ENCODE measurements at regions not wholly inside any gene's neighbourhood (a gene's known extent, or its start where the extent isn't known, plus 50 kb on each side); places are given as distances from the start of the nearest gene placed in this dataset.

DNA sequence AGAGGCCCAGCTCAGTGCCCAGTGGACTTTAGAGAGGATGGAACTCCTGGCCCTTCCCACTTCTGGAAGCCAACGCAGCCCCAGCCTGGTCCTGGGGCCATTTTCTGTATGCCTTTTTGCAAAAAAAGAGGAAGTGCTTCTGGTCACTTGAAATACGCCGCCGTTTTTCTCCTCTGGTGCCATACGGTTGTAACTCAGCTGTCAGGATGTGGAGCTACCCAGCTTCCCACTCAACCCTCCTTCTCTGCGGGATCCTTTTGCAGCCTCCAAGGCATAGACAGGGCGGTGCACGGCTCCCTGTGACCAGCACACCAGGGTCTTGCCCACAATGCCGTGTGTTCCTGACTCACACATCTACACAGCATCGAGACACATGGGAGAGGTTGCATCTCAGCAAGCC is 369.6 kb downstream of the TCERG1L start:
- no peak for DNase-seq (ENCODE audit: low spot score)
- Histone ChIP-seq H3K4me1 (ENCODE audit: insufficient read depth, low read length, poor library complexity, severe bottlenecking) (no peaks in the 10 kb centered on the region), H3K36me3 (ENCODE audit: insufficient read depth, low read length, poor library complexity, severe bottlenecking) (no peaks in the 10 kb centered on the region), H3K27me3 (replicated peaks; ENCODE audit: insufficient read depth, low read depth, low read length, poor library complexity) (no peaks in the 10 kb centered on the region), H3K4me3 (ENCODE audit: low read depth, low read length, poor library complexity, severe bottlenecking) (no peak overlapping the region), H3K9me3 (ENCODE audit: low read depth, low read length, poor library complexity, severe bottlenecking) (no peaks in the 10 kb centered on the region), H3K27ac (ENCODE audit: low read depth, low read length, poor library complexity, severe bottlenecking) (no peak overlapping the region)
- TF ChIP-seq CTCF (conservative IDR thresholded peaks at IDR 0.05; ENCODE audit: low read depth, low read length) (no peak), EZH2 (IDR thresholded peaks at IDR 0.05; ENCODE audit: borderline replicate concordance, low read depth, low read length, poor library complexity, severe bottlenecking) (no peak)
- intact Hi-C loops (cut with micrococcal nuclease; ENCODE audit: unreplicated experiment): no loop called here
- POLR2A ChIA-PET (ENCODE audit: low non-redundant PET): no interaction called here
- no TSS peak for BruUV-seq (replicated peaks)
- CTCF ChIA-PET: no interaction called here

DNA sequence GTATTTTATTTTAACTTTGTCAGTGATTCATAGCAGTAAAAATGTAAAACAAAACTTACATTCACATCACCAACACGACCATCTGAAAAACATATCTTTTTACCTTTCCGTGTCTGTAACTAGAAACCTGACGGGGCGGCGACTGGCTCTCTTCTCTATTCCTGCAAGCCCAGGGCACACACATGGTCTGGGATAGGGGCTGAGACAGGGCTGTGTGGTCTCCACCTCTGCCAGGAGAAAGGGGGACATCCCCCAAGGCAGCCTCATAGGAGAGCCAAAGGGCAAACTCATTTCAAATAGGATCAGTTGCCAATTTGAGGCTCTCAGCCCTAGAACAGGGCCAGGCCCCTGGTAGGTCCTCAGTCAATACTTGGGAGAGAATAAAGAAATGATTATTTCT is 359.4 kb downstream of the TCERG1L start:
- no peak for TF ChIP-seq CTCF (conservative IDR thresholded peaks at IDR 0.05; ENCODE audit: low read depth, low read length)
- Histone ChIP-seq H3K9me3 (ENCODE audit: low read depth, low read length, poor library complexity, severe bottlenecking) (no peaks in the 10 kb centered on the region), H3K4me3 (ENCODE audit: low read depth, low read length, poor library complexity, severe bottlenecking) (no peak overlapping the region), H3K36me3 (ENCODE audit: insufficient read depth, low read length, poor library complexity, severe bottlenecking) (no peaks in the 10 kb centered on the region), H3K4me1 (ENCODE audit: insufficient read depth, low read length, poor library complexity, severe bottlenecking) (no peaks in the 10 kb centered on the region), H3K27me3 (replicated peaks; ENCODE audit: insufficient read depth, low read depth, low read length, poor library complexity) (no peaks in the 10 kb centered on the region), H3K27ac (ENCODE audit: low read depth, low read length, poor library complexity, severe bottlenecking) (no peak overlapping the region)
- DNase-seq (ENCODE audit: low spot score): no peak
- intact Hi-C loops (cut with micrococcal nuclease; ENCODE audit: unreplicated experiment): no loop called here
- ChIA-PET POLR2A (ENCODE audit: low non-redundant PET) (no interaction called here), CTCF (no interaction called here)
- no TSS peak for BruUV-seq (replicated peaks)

- H3K4me3 ChIP-seq (ENCODE audit: low read depth, low read length, poor library complexity, severe bottlenecking): no peak overlapping the region
- no peaks in the 10 kb centered on the region for H3K27me3 ChIP-seq (replicated peaks; ENCODE audit: insufficient read depth, low read depth, low read length, poor library complexity)
- no peaks in the 10 kb centered on the region for H3K9me3 ChIP-seq (ENCODE audit: low read depth, low read length, poor library complexity, severe bottlenecking)
- H3K27ac ChIP-seq (ENCODE audit: low read depth, low read length, poor library complexity, severe bottlenecking): no peak overlapping the region
- DNase-seq (ENCODE audit: low spot score): no peak
- ChIA-PET POLR2A (ENCODE audit: low non-redundant PET) (no interaction called here), CTCF (no interaction called here)
- no peaks in the 10 kb centered on the region for H3K4me1 ChIP-seq (ENCODE audit: insufficient read depth, low read length, poor library complexity, severe bottlenecking)
- TF ChIP-seq EZH2 (IDR thresholded peaks at IDR 0.05; ENCODE audit: borderline replicate concordance, low read depth, low read length, poor library complexity, severe bottlenecking) (no peak), CTCF (conservative IDR thresholded peaks at IDR 0.05; ENCODE audit: low read depth, low read length) (no peak)
- H3K36me3 ChIP-seq (ENCODE audit: insufficient read depth, low read length, poor library complexity, severe bottlenecking): no peaks in the 10 kb centered on the region
- intact Hi-C loops (cut with micrococcal nuclease; ENCODE audit: unreplicated experiment): no loop called here
- no TSS peak for BruUV-seq (replicated peaks)
Observed at GRCh38 chr10:130954326-130954905, 357.1 kb downstream of the TCERG1L start.

Measured in A673 (cell line).